NCI-H128 (cell line): ENCODE measurements at regions not wholly inside any gene's neighbourhood (a gene's known extent, or its start where the extent isn't known, plus 50 kb on each side); places are given as distances from the start of the nearest gene placed in this dataset.
"Not testable (repeated sequence)": the region's sequence is repeated elsewhere in the genome, so short reads cannot be mapped to it uniquely, and the experiment has no call there.

Experiments used
- DNase-seq: peaks from one replicate; lab custom pipeline; 2025; ENCODE audit not compliant: unreplicated experiment; lab: John Stamatoyannopoulos, UW

GRCh38 chr6:112504621-112505020 lies 157.5 kb downstream of the RFPL4B start:
- no peak for DNase-seq

DNA sequence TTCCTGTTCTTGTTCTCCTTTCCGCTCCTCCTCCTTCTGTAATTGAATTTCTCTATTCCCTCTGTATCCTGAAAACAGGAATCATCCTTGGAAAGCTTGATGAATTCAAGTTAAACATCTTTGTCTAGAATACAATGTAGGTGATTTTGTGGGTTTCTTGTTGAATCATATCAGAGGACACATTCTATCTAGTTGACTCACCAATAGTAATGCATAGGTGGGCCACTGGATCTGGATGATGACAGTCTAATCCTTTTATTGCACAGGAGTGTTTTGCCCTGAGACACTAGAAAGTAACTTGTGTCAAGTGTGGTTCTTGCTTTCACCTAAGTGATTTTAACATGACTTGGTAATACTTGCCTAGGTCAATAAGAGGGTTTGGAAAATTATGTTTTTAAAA lies 164.3 kb downstream of the RFPL4B start:
- DNase-seq: no peak

- DNase-seq: no peak
Observed at GRCh38 chr6:112513175-112513574, 166.0 kb downstream of the RFPL4B start.

- DNase-seq: no peak
Observed at GRCh38 chr6:112522587-112522986, 175.5 kb downstream of the RFPL4B start.

GRCh38 chr6:112524071-112524470 lies 176.9 kb downstream of the RFPL4B start:
- DNase-seq: no peak

GRCh38 chr6:112525749-112526148 lies 178.6 kb downstream of the RFPL4B start:
- no peak for DNase-seq

DNA sequence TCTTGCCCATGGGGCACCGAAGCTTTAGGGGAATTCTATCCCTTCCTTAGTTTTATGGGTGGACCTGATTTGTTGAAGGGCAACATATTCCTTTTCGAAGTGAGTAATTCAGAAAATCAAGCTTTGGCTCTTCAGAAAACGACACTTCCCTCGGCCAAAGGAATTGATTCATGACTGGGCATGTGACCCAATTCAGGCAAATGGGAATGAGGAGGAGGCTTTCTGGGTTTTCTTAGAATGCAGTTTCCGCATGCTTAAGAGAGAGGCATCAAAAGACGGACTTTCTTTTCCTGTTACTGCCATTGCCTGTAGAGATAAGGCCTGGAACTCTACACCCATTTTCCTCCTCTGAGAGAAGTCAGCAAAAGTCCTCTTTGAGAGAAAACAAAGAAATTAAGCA lies 179.5 kb downstream of the RFPL4B start:
- DNase-seq: no peak

DNA sequence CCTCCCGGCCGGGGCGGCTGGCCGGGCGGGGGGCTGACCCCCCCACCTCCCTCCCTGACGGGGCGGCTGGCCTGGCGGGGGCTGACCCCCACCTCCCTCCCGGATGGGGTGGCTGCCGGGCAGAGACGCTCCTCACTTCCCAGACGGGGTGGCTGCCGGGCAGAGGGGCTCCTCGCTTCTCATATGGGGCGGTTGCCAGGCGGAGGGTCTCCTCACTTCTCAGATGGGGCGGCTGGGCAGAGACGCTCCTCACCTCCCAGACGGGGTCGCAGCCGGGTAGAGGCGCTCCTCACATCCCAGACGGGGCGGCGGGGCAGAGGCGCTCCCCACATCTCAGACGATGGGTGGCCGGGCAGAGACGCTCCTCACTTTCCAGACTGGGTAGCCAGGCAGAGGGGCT lies 181.2 kb downstream of the RFPL4B start:
- DNase-seq: not testable (repeated sequence)

DNA sequence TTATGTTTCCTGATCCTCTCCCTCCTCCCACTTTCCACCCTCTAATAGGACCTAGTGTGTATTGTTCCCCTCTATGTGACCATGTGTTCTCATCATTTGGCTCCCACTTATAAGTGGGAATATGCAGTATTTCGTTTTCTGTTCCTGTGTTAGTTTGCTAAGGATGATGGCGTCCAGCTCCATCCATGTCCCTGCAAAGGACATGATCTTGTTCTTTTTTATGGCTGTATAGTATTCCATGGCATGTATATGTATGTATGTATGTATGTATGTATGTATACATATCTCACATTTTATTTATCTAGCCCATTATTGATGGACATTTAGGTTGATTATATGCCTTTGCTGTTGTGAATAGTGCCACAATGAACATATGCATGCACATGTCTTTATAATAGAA lies 188.7 kb downstream of the RFPL4B start:
- DNase-seq: no peak

GRCh38 chr6:112539355-112539754 lies 192.2 kb downstream of the RFPL4B start:
- no peak for DNase-seq

GRCh38 chr6:112541847-112542246 lies 194.7 kb downstream of the RFPL4B start:
- not testable (repeated sequence) for DNase-seq

- DNase-seq: not testable (repeated sequence)
Observed at GRCh38 chr6:112547321-112548085, 200.4 kb downstream of the RFPL4B start.

- no peak for DNase-seq
Observed at GRCh38 chr6:112549749-112550148, 202.6 kb downstream of the RFPL4B start.

DNA sequence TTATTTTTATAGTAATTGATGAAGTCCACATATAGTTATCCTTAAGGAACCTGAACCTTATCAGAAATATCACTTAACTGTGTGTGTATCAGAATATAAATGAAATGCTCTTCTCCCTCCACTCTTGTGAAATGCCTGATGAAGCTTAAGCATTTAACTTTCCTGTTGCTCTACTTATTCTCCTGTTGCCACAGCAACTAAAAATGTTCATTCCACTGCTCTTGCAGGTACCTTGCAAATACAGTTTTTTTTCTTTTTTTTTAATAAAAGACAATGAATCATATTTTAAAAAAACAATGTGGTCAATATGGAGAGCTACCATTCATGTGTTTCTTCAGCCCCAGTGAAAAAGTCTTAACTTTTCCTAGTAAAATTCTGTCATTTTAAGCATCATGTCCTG lies 210.3 kb downstream of the RFPL4B start:
- no peak for DNase-seq

GRCh38 chr6:112557961-112558360 lies 210.8 kb downstream of the RFPL4B start:
- no peak for DNase-seq

DNA sequence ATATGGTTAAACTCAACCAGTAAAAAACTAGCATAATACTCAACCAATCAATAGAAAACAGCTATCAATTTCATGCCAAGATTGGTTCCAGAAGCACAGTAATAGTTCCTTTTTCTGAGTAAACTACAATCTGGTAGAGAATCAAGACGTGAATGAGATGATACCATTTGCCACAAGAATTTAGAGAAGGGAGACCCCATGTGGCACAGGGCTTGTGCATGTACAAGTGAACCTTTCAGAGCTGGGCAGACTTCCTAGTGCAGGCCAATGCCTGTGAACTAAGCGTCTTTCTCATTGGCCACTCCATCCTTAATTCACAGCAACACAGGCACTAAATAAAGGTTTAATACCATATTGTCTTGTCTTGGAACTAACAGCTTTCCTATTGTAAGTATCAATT lies 213.5 kb downstream of the RFPL4B start:
- no peak for DNase-seq

- DNase-seq: no peak
Observed at GRCh38 chr6:112562301-112563231, 215.4 kb downstream of the RFPL4B start.

DNA sequence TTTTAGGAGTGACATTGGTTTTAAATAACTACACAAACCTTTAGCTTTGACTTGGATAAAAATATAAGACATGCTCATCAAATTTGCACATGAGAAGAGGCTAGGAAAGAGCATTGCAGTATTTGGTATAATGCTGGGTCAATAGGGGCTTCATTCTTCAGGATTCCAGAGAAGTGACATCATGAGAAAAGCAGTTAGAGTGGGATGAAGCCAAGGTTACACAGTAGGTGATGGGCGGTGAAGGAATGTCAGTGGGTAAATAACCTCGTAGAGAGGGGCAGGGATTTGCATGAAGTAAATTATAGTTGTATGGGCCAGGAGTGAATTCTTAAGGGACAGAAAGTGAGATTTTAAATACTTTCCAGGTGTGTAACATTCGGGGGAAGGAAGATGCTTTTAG lies 216.2 kb downstream of the RFPL4B start:
- DNase-seq: no peak

DNA sequence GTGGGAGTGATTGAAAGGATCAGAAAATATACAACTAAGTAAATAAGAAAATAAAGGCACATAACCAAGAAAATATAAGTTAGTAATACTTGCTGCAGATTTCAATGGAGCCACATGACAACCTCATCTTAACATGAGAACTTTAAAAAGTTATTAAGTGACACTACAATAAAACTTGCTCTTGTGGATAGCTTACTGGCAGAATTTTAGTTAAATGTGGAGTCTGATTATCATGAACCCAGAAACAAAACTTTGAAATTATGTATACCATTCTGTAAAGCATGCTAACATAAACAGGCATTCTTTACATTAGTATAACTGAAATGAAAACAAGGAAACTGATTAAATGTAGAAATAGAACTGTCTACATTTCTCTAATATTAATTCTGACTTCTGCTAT lies 220.9 kb downstream of the RFPL4B start:
- DNase-seq: no peak

DNA sequence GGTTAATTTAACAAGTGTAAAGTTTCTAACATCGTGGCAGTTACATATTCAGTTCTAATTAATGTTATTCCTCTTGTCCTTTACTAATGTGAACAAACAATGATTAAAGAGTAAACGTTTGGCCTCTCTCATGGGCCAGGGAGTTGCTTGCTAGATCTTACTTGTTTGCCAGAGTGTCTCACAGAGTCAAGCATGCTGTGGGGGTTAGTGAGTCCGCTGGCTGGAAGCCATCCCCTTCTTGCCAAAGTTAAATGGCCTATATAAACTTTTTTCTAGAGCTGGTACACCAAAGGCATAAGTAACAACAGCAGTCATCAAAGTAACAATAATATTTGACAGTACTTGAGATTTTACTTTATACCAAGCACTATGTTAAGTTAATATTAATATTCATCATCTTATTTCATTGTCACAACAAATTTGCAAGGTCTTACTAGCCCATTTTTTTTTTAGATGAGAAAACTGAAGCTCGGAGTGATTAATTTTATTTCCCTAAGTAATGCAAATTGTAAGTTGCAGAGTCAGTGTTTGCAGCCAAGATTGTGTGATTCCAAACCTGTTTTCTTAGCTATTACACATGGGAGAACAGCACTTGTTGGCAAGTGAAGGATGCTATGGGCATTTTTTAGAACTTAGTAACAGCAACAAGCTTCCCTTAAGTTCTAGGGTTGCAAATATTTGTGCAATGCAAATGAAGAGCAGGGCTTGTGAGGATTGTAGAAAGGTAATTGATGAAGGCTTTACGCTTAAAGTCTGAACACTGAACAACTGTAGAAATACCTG lies 224.5 kb downstream of the RFPL4B start:
- no peak for DNase-seq

DNA sequence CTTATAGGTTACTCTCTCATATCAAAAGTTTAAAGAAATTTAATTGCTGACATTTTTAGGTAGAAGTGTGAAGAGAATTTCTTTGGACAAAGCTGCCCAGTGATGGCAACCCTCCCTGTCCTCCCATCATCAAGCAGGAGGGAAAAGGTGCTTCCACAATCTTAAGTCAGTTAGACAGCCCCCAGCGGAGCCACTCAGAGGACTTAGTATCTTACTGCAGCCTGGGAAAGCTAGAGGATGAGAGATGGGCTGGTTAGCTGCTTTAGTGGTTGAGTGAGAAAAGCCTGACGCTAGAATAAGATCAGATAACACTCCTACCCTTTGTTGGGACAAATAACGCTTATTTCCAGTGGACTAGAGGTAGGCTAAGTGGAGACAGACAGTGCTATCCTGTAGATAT lies 227.1 kb downstream of the RFPL4B start:
- DNase-seq: no peak
